T-helper 2 cell treated with Interferon-gamma antibody and Interleukin-4, amounts not matched to agents 5 μg/mL and 100 μg/mL, for 36 hours (primary cell): ENCODE measurements at regions not wholly inside any gene's neighbourhood (a gene's known extent, or its start where the extent isn't known, plus 50 kb on each side); places are given as distances from the start of the nearest gene placed in this dataset.
"Not testable (repeated sequence)": the region's sequence is repeated elsewhere in the genome, so short reads cannot be mapped to it uniquely, and the experiment has no call there.

ENCODE experiments used
- DNase-seq: peaks from one replicate; pipeline ENCODE4 v3.0.0; 2021; ENCODE audit warnings: low spot score
- H3K27ac Mint-ChIP-seq: one replicate; pipeline ENCODE4 v1.8.0; 2021; ENCODE audit warnings: mild to moderate bottlenecking, mixed read lengths
- H3K27me3 Mint-ChIP-seq: one replicate; pipeline ENCODE4 v1.8.0; 2021; ENCODE audit warnings: low read depth, mixed read lengths
- H3K36me3 Mint-ChIP-seq: one replicate; pipeline ENCODE4 v1.8.0; 2021; ENCODE audit warnings: low read depth, mixed read lengths
- H3K4me1 Mint-ChIP-seq: one replicate; pipeline ENCODE4 v1.8.0; 2021; ENCODE audit warnings: low read depth, mixed read lengths
- H3K4me3 Mint-ChIP-seq: one replicate; pipeline ENCODE4 v1.8.0; 2022; ENCODE audit warnings: mild to moderate bottlenecking, moderate library complexity, mixed read lengths
- H3K9me3 Mint-ChIP-seq: one replicate; pipeline ENCODE4 v1.8.0; 2021; ENCODE audit warnings: mixed read lengths

GRCh38 chr1:229710746-229711145 is 84.7 kb downstream of the URB2 start:
- Mint-ChIP-seq H3K4me3 (no peak overlapping the region), H3K4me1 (no peaks in the 10 kb centered on the region), H3K9me3 (peaks cover 5% of the 10 kb centered on the region), H3K27ac (no peak overlapping the region), H3K36me3 (no peaks in the 10 kb centered on the region), H3K27me3 (peaks cover 2% of the 10 kb centered on the region)
- no peak for DNase-seq

GRCh38 chr1:229714306-229714705 is 88.3 kb downstream of the URB2 start:
- Mint-ChIP-seq H3K9me3 (no peaks in the 10 kb centered on the region), H3K4me3 (no peak overlapping the region), H3K27ac (no peak overlapping the region), H3K36me3 (no peaks in the 10 kb centered on the region), H3K4me1 (no peaks in the 10 kb centered on the region), H3K27me3 (no peaks in the 10 kb centered on the region)
- DNase-seq = no peak

- no peak overlapping the region for H3K27ac Mint-ChIP-seq
- no peaks in the 10 kb centered on the region for H3K36me3 Mint-ChIP-seq
- no peak overlapping the region for H3K4me3 Mint-ChIP-seq
- no peak for DNase-seq
- peaks cover 1% of the 10 kb centered on the region for H3K9me3 Mint-ChIP-seq
- H3K27me3 Mint-ChIP-seq = no peaks in the 10 kb centered on the region
- H3K4me1 Mint-ChIP-seq = no peaks in the 10 kb centered on the region
Measured at GRCh38 chr1:229714964-229715603, 89.0 kb downstream of the URB2 start.

- H3K27me3 Mint-ChIP-seq = no peaks in the 10 kb centered on the region
- no peak overlapping the region for H3K27ac Mint-ChIP-seq
- no peak for DNase-seq
- H3K9me3 Mint-ChIP-seq = peaks cover 4% of the 10 kb centered on the region
- H3K36me3 Mint-ChIP-seq = no peaks in the 10 kb centered on the region
- H3K4me3 Mint-ChIP-seq = no peak overlapping the region
- no peaks in the 10 kb centered on the region for H3K4me1 Mint-ChIP-seq
Measured at GRCh38 chr1:229716069-229716468, 90.0 kb downstream of the URB2 start.

GRCh38 chr1:229716704-229717103 is 90.7 kb downstream of the URB2 start:
- Mint-ChIP-seq H3K4me1 (no peaks in the 10 kb centered on the region), H3K36me3 (no peaks in the 10 kb centered on the region), H3K27me3 (no peaks in the 10 kb centered on the region), H3K27ac (no peak overlapping the region), H3K9me3 (peaks cover 7% of the 10 kb centered on the region), H3K4me3 (no peak overlapping the region)
- DNase-seq = no peak

- H3K27ac Mint-ChIP-seq = no peak overlapping the region
- peaks cover 10% of the 10 kb centered on the region for H3K9me3 Mint-ChIP-seq
- H3K4me3 Mint-ChIP-seq = no peak overlapping the region
- H3K36me3 Mint-ChIP-seq = no peaks in the 10 kb centered on the region
- H3K27me3 Mint-ChIP-seq = peaks cover 2% of the 10 kb centered on the region
- no peak for DNase-seq
- no peaks in the 10 kb centered on the region for H3K4me1 Mint-ChIP-seq
Measured at GRCh38 chr1:229717786-229718576, 91.9 kb downstream of the URB2 start.

- Mint-ChIP-seq H3K4me3 (no peak overlapping the region), H3K27ac (no peak overlapping the region), H3K9me3 (peaks cover 7% of the 10 kb centered on the region), H3K4me1 (no peaks in the 10 kb centered on the region), H3K36me3 (no peaks in the 10 kb centered on the region), H3K27me3 (peaks cover 5% of the 10 kb centered on the region)
- no peak for DNase-seq
Measured at GRCh38 chr1:229726061-229726460, 100.0 kb downstream of the URB2 start.

- no peak for DNase-seq
Measured at GRCh38 chr1:229729916-229730315, 103.9 kb downstream of the URB2 start.

GRCh38 chr1:229730573-229730972 is 104.5 kb downstream of the URB2 start:
- Mint-ChIP-seq H3K27me3 (peaks cover 8% of the 10 kb centered on the region), H3K4me3 (no peak overlapping the region), H3K4me1 (no peaks in the 10 kb centered on the region), H3K36me3 (no peaks in the 10 kb centered on the region), H3K9me3 (no peaks in the 10 kb centered on the region), H3K27ac (no peak overlapping the region)
- DNase-seq = no peak

More at GRCh38 chr1:229729916-229730315, 103.9 kb downstream of the URB2 start:
- no peak overlapping the region for H3K27ac Mint-ChIP-seq
- H3K27me3 Mint-ChIP-seq = peaks cover 8% of the 10 kb centered on the region
- no peaks in the 10 kb centered on the region for H3K36me3 Mint-ChIP-seq
- no peaks in the 10 kb centered on the region for H3K4me1 Mint-ChIP-seq
- no peak overlapping the region for H3K4me3 Mint-ChIP-seq
- H3K9me3 Mint-ChIP-seq = no peaks in the 10 kb centered on the region

- H3K9me3 Mint-ChIP-seq = peaks cover 9% of the 10 kb centered on the region
- no peak for DNase-seq
- H3K27ac Mint-ChIP-seq = no peak overlapping the region
- H3K27me3 Mint-ChIP-seq = peaks cover 8% of the 10 kb centered on the region
- H3K4me1 Mint-ChIP-seq = no peaks in the 10 kb centered on the region
- H3K36me3 Mint-ChIP-seq = no peaks in the 10 kb centered on the region
- H3K4me3 Mint-ChIP-seq = no peak overlapping the region
Measured at GRCh38 chr1:229732061-229732460, 106.0 kb downstream of the URB2 start.

- Mint-ChIP-seq H3K4me3 (no peak overlapping the region), H3K9me3 (peaks cover 10% of the 10 kb centered on the region), H3K27me3 (peaks cover 2% of the 10 kb centered on the region), H3K36me3 (no peaks in the 10 kb centered on the region), H3K27ac (no peak overlapping the region), H3K4me1 (no peaks in the 10 kb centered on the region)
- DNase-seq = no peak
Measured at GRCh38 chr1:229736376-229736775, 110.3 kb downstream of the URB2 start.

- DNase-seq, H3K27ac Mint-ChIP-seq, H3K27me3 Mint-ChIP-seq, H3K4me3 Mint-ChIP-seq, H3K4me1 Mint-ChIP-seq, H3K36me3 Mint-ChIP-seq: not testable (repeated sequence)
- H3K9me3 Mint-ChIP-seq = peaks cover 20% of the 10 kb centered on the region
Measured at GRCh38 chr1:229742614-229743013, 116.6 kb downstream of the URB2 start.

GRCh38 chr1:229749992-229750391 is 123.9 kb downstream of the URB2 start:
- Mint-ChIP-seq H3K4me3 (no peak overlapping the region), H3K27me3 (peaks cover 11% of the 10 kb centered on the region), H3K9me3 (peaks cover 3% of the 10 kb centered on the region), H3K27ac (no peak overlapping the region), H3K36me3 (no peaks in the 10 kb centered on the region), H3K4me1 (peaks cover 7% of the 10 kb centered on the region)
- DNase-seq = no peak

- H3K4me1 Mint-ChIP-seq = peaks cover 7% of the 10 kb centered on the region
- no peak overlapping the region for H3K4me3 Mint-ChIP-seq
- peaks cover 2% of the 10 kb centered on the region for H3K27me3 Mint-ChIP-seq
- no peaks in the 10 kb centered on the region for H3K9me3 Mint-ChIP-seq
- H3K27ac Mint-ChIP-seq = no peak overlapping the region
- no peak for DNase-seq
- H3K36me3 Mint-ChIP-seq = no peaks in the 10 kb centered on the region
Measured at GRCh38 chr1:229751610-229752009, 125.6 kb downstream of the URB2 start.
